Esophagus muscularis mucosa (tissue), 4 donors: ENCODE measurements at regions not wholly inside any gene's neighbourhood (a gene's known extent, or its start where the extent isn't known, plus 50 kb on each side); places are given as distances from the start of the nearest gene placed in this dataset.

Experiments
- EP300 ChIP-seq: sonication (generic); formaldehyde crosslinking; IDR thresholded peaks from one replicate; pipeline ENCODE4 v1.6.1; 2017; ENCODE audit warnings: antibody characterized with exemption
- POLR2A ChIP-seq: fragments of 450-650 bp; IDR thresholded peaks from one replicate; pipeline ENCODE4 v1.6.1; 2017; ENCODE audit warnings: antibody characterized with exemption, moderate library complexity, mild to moderate bottlenecking, low read depth
- POLR2AphosphoS5 ChIP-seq, 2 donors: sonication (generic); formaldehyde crosslinking; IDR thresholded peaks; one replicate each; pipeline ENCODE4 v1.6.1; 2017; ENCODE audit warnings: antibody characterized with exemption in 2 of 2
- TF ChIP-seq, protein P1 (sequence below), 3 experiments: fragments of 200-600 bp in 2 of 3; fragments of 450-650 bp in 1 of 3; sonication (generic) in 2 of 3; IDR thresholded peaks; one replicate each; pipeline ENCODE4 v1.5.1; 2017 to 2019; ENCODE audit warnings: antibody characterized with exemption in 3 of 3, mild to moderate bottlenecking in 2 of 3, moderate library complexity in 1 of 3

DNA sequence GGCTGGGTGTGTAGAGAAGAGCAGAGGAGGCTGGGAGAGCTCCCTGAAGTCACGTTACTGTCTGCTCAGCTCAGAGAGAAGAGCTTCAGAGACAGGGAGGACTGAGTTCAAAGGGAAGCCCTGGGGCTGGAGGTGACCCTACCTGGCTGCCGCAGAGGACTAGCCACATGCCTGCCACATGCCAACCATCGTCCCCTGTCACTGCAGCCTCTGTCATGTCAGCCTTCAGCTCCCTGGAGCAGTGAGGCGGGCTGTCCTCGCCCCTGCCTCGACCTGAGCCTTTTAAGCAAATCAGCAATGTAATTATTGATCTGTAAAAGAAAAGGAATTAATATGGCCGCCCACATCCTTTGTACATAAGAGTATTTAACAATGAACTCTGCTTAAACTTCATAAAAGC lies 89.3 kb upstream of the RET start:
- TF ChIP-seq, protein P1, sequence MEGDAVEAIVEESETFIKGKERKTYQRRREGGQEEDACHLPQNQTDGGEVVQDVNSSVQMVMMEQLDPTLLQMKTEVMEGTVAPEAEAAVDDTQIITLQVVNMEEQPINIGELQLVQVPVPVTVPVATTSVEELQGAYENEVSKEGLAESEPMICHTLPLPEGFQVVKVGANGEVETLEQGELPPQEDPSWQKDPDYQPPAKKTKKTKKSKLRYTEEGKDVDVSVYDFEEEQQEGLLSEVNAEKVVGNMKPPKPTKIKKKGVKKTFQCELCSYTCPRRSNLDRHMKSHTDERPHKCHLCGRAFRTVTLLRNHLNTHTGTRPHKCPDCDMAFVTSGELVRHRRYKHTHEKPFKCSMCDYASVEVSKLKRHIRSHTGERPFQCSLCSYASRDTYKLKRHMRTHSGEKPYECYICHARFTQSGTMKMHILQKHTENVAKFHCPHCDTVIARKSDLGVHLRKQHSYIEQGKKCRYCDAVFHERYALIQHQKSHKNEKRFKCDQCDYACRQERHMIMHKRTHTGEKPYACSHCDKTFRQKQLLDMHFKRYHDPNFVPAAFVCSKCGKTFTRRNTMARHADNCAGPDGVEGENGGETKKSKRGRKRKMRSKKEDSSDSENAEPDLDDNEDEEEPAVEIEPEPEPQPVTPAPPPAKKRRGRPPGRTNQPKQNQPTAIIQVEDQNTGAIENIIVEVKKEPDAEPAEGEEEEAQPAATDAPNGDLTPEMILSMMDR (IDR thresholded peaks at IDR 0.05), result no peak
- TF ChIP-seq EP300 (no peak), POLR2A (no peak), POLR2AphosphoS5 (IDR thresholded peaks at IDR 0.05) (no peak)
